ENCODE measurements at regions not wholly inside any gene's neighbourhood (a gene's known extent, or its start where the extent isn't known, plus 50 kb on each side); places are given as distances from the start of the nearest gene placed in this dataset.

DNA sequence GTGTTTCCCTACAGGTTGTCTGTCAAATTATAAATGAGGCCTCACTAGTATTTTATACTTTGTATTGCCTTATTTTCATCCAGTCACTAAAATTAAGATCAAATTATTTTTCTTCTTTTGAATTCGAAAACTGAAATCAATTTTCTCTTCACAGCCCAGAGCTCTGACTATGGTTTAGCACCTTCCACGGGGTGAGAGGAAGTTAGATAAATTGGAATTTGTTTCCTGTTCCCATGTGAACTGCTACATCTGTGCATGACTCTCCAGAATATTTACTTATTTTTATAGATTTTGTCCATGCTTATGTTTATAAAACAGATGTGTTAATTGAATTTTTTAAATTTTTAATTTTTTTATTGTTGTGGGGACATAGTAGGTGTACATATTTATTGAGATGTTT lies 656.5 kb downstream of the IRS1 start:
- in situ Hi-C loops (cut with MboI; ENCODE audit: low sequenced_read_pairs), result no loop called here

DNA sequence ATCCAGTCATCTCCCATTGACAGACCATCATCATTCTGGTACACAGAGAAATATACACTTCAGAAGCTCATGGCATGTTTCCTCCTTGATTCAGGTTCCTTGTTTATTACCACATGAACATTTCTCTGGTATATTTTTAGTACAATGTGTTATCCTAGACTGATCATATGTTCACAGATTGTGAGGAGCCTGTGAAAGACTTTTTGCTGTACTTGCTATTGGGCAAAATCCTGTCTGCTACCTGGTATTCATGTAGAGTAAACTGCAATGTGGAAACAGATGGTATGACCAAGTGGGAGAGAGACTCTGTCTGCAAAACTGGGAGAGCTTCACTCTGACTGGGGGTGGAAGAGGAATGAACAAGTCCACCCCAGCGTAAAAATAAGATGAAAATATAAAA lies 657.2 kb downstream of the IRS1 start:
- in situ Hi-C loops (cut with MboI; ENCODE audit: low sequenced_read_pairs), result no loop called here

DNA sequence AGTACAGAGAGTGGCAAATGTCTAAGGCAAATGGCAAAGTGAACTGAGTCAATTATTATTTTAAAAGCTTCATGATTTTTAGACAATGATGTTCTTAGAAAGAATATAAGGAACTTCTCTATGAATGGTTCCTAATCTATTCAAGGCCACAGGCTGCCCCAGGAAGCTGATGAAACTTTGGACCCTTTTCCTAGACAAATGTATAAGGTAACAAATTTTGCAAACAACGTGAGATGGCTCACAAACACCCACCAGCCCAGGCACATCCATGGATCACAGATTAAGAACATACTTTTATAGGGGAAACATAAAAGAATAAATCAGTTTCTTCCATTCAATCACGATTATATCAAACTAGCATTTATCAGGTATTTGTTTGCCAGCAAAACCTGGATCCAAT lies 659.0 kb downstream of the IRS1 start:
- in situ Hi-C loops (cut with MboI; ENCODE audit: low sequenced_read_pairs), result no loop called here

- in situ Hi-C loops (cut with MboI; ENCODE audit: low sequenced_read_pairs), result no loop called here
These were observed 659.9 kb downstream of the IRS1 start for GRCh38 chr2:226139759-226140158.

DNA sequence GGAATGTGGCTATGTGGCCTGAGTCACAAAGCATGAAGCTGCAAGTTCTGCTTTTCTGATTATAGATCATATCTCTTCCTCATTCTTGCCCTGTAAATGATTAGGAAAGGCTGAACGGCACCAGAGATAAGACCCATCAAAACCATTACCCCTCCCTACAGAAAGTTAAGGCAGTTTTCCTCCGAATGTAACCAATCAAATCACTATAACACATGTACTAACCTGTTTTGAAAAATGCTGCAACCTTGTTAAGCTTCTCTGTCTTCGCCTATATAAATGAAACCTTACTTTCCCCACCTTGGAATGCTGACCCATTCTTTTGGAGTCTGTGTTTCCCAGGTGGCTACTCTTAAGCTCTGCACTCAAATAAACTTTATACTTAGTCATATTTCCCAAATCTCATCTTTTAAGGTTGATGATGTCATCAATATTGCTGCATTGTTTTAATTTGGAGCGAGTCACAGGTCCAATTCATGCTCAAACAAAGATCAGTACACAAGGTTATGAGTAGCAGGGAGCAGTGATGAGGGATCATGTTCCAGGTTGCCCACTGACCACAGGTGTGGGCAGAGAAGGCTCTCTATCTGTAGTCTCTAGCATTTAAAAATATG lies 662.3 kb downstream of the IRS1 start:
- in situ Hi-C loops (cut with MboI; ENCODE audit: low sequenced_read_pairs), result no loop called here

DNA sequence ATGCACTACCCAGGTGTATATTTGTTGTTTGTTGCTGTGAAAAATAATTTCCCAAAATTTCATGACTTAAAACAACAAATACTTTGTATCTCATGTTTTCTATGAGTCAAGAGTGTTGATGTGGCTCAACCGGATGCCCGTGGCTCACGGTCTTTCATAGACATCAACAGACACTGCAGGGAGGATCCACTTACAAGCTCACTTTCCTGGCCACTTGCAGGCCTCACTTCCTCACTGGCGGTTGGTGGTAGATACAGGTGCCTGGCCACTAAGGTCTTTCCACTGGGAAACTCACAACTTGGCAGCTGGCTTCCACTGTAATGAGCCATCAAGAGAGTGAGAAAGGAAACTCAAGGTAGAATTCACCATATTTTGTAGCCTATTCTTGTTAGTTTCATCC lies 662.9 kb downstream of the IRS1 start:
- in situ Hi-C loops (cut with MboI; ENCODE audit: low sequenced_read_pairs), result no loop called here

DNA sequence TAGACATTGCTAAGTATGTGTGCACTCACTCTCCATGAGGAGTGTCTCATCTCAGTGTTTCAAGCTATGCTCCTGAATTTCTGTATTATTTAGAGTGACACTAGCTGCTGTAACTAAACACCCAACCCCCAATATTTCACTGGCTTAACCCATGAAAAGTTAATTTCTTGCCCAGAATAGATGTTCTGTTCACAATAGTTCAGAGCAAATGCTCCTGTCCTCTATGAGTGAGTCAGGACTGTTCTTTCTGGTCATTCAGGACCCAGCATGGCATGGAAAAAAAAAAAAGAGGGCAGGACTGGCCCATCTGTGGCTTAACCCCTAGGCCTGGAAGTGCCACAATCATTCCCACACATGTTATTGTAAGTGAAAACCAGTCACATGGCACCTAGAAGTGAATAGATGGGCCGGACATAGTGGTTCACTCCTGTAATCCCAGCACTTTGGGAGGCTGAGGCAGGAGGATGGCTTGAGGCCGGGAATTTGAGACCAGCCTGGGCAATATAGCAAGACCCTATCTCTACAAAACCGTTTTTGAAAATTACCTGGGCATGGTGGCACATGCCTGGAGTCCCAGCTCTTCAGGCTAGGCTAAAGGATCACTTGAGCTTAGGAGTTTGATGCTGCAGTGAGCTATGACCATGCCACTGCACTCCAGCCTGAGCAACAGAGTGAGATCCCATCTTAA lies 663.6 kb downstream of the IRS1 start:
- in situ Hi-C loops (cut with MboI; ENCODE audit: low sequenced_read_pairs), result no loop called here

DNA sequence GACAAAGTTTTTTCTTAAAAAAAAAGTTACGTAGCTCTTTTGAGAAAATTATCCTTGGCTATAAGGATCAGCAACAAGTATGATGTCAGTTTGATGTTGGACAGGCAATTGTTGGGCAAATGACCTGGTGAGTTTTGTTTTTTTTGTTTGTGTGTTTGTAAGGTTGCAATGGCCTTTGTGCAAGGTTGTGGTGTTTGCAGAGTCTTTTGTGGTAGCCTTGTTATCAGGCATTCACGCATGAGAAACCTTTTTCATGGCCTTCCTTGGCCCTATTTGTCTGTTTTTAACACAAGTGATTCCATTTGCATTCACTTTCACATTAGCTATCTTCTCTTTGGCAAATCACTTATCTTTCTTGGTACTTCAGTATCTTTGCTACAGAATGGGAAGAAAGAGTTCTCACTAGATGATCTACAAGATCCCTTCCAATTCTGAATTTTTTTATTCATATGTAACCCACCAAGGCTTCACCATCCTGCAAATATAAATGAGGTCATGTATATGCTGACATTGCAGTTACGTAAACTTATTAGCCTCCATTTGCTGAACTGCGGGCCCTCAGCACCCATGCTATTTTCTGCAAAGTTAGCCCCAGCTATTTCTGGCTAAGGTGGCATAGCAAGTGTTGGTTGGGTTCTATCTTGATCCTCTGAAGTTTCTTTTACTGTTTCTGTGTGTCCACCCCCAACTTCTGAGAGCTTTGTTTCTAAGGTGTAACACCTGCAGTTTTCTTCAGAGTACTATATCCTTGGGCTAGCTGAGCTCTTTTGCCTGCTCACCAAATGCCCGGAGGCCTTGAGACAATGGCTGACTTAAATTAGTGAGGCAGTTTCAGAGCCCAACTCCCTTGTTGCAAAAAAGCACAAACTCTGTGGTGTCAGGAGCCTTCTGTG lies 667.1 kb downstream of the IRS1 start:
- in situ Hi-C loops (cut with MboI; ENCODE audit: low sequenced_read_pairs), result no loop called here

DNA sequence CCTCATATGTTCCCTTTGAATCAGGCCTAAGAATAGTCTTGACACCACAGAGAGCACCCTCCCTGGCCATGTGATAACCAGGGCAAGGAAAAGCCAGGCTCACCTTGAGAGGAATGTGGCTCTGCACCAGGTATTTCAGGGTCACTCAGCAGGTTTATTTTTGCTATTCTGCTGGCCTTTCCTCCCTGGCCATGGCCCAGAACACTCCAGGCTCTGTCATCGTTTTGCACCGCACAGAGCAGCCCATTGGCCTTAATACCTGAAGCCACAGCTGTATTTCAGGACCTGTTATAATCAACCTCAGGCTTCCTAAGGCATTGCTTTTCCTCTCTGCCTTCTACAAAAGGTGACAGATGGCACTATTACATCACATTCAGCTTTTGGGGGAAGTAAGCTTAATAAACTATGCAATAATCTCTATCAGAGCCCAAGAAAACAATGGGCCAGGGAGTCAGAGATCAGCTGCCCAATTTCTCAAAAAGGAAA lies 668.3 kb downstream of the IRS1 start:
- in situ Hi-C loops (cut with MboI; ENCODE audit: low sequenced_read_pairs), result no loop called here

GRCh38 chr2:226130192-226130591 lies 669.4 kb downstream of the IRS1 start:
- in situ Hi-C loops (cut with MboI; ENCODE audit: low sequenced_read_pairs), result no loop called here

DNA sequence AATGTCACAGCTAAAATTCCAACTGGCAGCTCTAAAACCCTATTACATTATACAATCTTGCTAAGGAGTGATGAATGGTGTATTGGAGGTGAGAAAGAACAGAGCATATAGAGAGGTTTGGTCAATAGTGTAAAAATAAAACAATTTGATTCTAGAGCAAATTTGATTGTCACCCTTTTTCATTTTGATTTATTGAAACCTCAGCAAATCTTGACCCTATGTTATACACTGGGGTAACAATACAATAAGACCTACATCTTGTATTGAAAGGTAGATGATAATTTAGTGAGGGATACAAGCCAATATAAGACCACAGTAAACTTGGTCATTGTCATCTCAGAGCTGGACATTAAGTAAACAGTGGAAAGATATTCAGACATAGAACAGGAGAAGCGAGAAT lies 671.9 kb downstream of the IRS1 start:
- in situ Hi-C loops (cut with MboI; ENCODE audit: low sequenced_read_pairs), result no loop called here

DNA sequence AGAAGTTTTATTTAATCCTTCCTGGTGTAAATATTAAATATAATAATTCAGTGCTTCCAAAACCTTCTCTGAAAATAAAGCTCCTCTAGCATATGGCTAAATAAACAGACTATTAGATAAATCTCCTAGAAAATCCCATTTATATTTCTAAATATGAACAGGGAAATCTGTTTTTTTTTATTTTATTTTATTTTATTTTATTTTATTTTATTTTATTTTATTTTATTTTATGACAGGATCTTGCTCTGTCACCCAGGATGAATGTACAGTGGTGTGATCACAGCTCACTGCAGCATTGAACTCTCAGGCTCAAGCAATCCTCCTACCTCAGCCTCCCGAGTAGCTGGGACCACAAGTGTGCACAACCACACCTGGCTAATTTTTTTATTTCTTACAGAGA lies 673.5 kb downstream of the IRS1 start:
- in situ Hi-C loops (cut with MboI; ENCODE audit: low sequenced_read_pairs), result no loop called here

GRCh38 chr2:226125176-226125883 lies 674.3 kb downstream of the IRS1 start:
- in situ Hi-C loops (cut with MboI; ENCODE audit: low sequenced_read_pairs), result no loop called here

- in situ Hi-C loops (cut with MboI; ENCODE audit: low sequenced_read_pairs), result no loop called here
These were observed 675.0 kb downstream of the IRS1 start for GRCh38 chr2:226124548-226125011.

DNA sequence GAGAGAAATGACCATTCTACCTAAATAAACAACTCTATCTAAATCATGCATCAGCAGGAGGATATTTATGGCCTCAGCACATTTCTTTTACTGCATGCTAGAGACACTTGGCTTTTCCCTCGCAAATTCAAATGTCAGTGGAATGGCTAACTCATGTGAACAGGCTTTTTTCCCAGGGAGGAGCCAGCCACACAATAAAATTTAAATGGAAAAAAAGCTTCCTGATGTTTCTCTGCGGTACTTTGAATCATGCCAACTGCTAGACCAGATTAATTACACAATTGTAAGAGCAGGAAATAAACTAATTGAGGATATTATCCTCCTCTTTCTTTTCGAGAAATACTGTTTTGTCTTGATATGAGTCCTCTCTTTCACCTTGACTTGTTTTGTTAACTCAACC lies 676.3 kb downstream of the IRS1 start:
- in situ Hi-C loops (cut with MboI; ENCODE audit: low sequenced_read_pairs), result no loop called here

- in situ Hi-C loops (cut with MboI; ENCODE audit: low sequenced_read_pairs), result no loop called here
These were observed 677.6 kb downstream of the IRS1 start for GRCh38 chr2:226122041-226122440.

DNA sequence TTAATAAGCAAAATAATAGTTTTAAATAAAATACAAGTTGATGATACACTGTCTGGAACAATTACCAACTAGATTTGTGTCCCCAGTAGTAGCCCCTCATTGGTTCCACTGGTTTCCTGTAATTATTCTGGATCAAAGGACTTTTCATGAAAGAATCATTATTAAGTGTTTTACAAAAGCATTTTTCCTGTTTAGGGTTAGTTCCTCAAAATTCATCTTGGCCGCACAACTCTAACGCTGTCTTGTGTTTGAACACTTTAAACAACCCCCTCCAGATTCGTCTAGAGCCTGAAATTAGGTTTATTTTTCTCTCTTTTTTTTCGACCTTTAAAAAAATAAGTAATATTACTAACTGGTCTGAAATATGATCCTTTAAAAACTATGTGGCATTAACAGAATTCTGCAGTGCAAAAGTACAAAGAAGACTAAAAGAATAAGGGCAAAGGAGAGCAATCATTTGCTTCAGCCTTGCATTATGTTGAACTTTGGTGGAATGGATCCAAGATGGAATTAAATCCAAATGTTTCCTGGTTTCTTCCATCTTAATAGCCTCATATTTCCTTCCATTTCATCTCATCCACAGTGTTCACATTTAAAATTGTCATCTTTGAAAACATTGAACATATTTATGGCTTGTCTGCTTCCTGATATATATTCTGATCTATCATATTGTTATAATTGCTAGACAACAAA lies 678.4 kb downstream of the IRS1 start:
- in situ Hi-C loops (cut with MboI; ENCODE audit: low sequenced_read_pairs), result no loop called here

GRCh38 chr2:226118471-226119429 lies 680.9 kb downstream of the IRS1 start:
- in situ Hi-C loops (cut with MboI; ENCODE audit: low sequenced_read_pairs), result no loop called here

DNA sequence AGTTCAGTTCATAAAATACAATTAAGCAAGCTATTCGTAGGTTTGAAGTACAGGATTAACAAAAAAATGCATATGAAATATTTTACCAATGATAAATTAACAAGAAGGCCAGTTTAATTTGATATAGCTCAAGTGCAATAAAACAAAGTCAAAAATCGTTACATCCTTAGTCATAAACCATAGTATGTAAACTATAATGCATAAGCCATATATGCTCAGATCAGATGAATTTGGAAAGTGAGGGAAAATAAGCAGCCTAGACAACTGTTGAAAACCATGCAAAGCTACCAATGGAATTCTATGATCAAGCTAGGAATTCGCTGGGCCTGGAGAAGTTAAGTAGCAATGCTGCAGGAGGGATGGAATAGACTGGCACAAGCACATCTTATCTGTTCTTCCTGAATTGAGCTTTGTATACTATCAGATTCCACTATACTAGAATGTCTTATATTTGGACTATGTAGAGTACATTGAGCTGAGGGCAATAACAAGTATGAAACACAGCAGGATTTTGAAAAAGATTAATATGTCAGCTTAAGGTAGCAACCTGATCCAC lies 682.0 kb downstream of the IRS1 start:
- in situ Hi-C loops (cut with MboI; ENCODE audit: low sequenced_read_pairs), result no loop called here
